GM21576 (cell line): ENCODE measurements at regions not wholly inside any gene's neighbourhood (a gene's known extent, or its start where the extent isn't known, plus 50 kb on each side); places are given as distances from the start of the nearest gene placed in this dataset.
"Not testable (repeated sequence)": the region's sequence is repeated elsewhere in the genome, so short reads cannot be mapped to it uniquely, and the experiment has no call there.

ENCODE experiments used
- ATAC-seq: cut with Tn5 transposase; IDR thresholded peaks from one replicate; pipeline ENCODE4 v1.9.1; 2021; ENCODE audit warnings: mild to moderate bottlenecking, moderate library complexity; ENCODE audit not compliant: unreplicated experiment

- ATAC-seq = no peak
Observed at GRCh38 chr7:142698429-142698828, 50.8 kb upstream of the PRSS1 start.

GRCh38 chr7:142697270-142697669, 52.0 kb upstream of the PRSS1 start:
- ATAC-seq = no peak

- no peak for ATAC-seq
Observed at GRCh38 chr7:142696456-142697179, 52.7 kb upstream of the PRSS1 start.

- ATAC-seq = no peak
Observed at GRCh38 chr7:142693911-142694310, 55.4 kb upstream of the PRSS1 start.

- no peak for ATAC-seq
Observed at GRCh38 chr7:142690554-142691182, 58.6 kb upstream of the PRSS1 start.

GRCh38 chr7:142689439-142690120, 59.7 kb upstream of the PRSS1 start:
- ATAC-seq = no peak

GRCh38 chr7:142685877-142686508, 63.3 kb upstream of the PRSS1 start:
- ATAC-seq = no peak

- ATAC-seq = no peak
Observed at GRCh38 chr7:142681314-142682092, 67.8 kb upstream of the PRSS1 start.

- no peak for ATAC-seq
Observed at GRCh38 chr7:142671506-142671905, 77.8 kb upstream of the PRSS1 start.

GRCh38 chr7:142670511-142670910, 78.8 kb upstream of the PRSS1 start:
- no peak for ATAC-seq

GRCh38 chr7:142669074-142669654, 80.1 kb upstream of the PRSS1 start:
- ATAC-seq = no peak

GRCh38 chr7:142668495-142668894, 80.8 kb upstream of the PRSS1 start:
- ATAC-seq = no peak

- ATAC-seq = no peak
Observed at GRCh38 chr7:142657376-142657775, 91.9 kb upstream of the PRSS1 start.

- ATAC-seq = no peak
Observed at GRCh38 chr7:142654398-142654797, 94.9 kb upstream of the PRSS1 start.

- ATAC-seq = no peak
Observed at GRCh38 chr7:142647749-142648148, 101.5 kb upstream of the PRSS1 start.

GRCh38 chr7:142646386-142647140, 102.7 kb upstream of the PRSS1 start:
- no peak for ATAC-seq

- ATAC-seq = no peak
Observed at GRCh38 chr7:142645777-142646176, 103.5 kb upstream of the PRSS1 start.

GRCh38 chr7:142642316-142642715, 107.0 kb upstream of the PRSS1 start:
- no peak for ATAC-seq

- not testable (repeated sequence) for ATAC-seq
Observed at GRCh38 chr7:142641252-142641651, 108.0 kb upstream of the PRSS1 start.

GRCh38 chr7:142638581-142638980, 110.7 kb upstream of the PRSS1 start:
- no peak for ATAC-seq
